NT2/D1 (cell line): ENCODE measurements at regions not wholly inside any gene's neighbourhood (a gene's known extent, or its start where the extent isn't known, plus 50 kb on each side); places are given as distances from the start of the nearest gene placed in this dataset.
A peak's percentile ranks its signal among the peaks of the same experiment; 100 is the strongest.
"Not testable (repeated sequence)": the region's sequence is repeated elsewhere in the genome, so short reads cannot be mapped to it uniquely, and the experiment has no call there.

Experiments used
- DNase-seq: peaks from one replicate; pipeline ENCODE4 v3.0.0-alpha.2; 2011; ENCODE audit warnings: low read depth, low spot score
- H3K27me3 ChIP-seq: 2 replicates; pipeline ENCODE4 v1.6.0; 2011; ENCODE audit warnings: mild to moderate bottlenecking; ENCODE audit not compliant: insufficient read length, insufficient read depth
- H3K36me3 ChIP-seq: 2 replicates; pipeline ENCODE4 v1.6.1; 2011; ENCODE audit warnings: mild to moderate bottlenecking, low read length, mixed read lengths; ENCODE audit not compliant: insufficient read depth, insufficient read length
- H3K4me1 ChIP-seq: 2 replicates; pipeline ENCODE4 v1.5.1; 2011; ENCODE audit not compliant: insufficient read depth, insufficient read length
- H3K4me3 ChIP-seq: 2 replicates; pipeline ENCODE4 v1.5.1; 2011; ENCODE audit warnings: low read depth; ENCODE audit not compliant: insufficient read length
- H3K9ac ChIP-seq: 2 replicates; pipeline ENCODE4 v1.6.0; 2011; ENCODE audit warnings: low read depth; ENCODE audit not compliant: insufficient read length
- H3K9me3 ChIP-seq: 2 replicates; pipeline ENCODE4 v1.5.1; 2011; ENCODE audit warnings: mild to moderate bottlenecking, low read length; ENCODE audit not compliant: insufficient read depth
- SUZ12 ChIP-seq: IDR thresholded peaks from 2 replicates; pipeline ENCODE4 v1.6.1; 2011; ENCODE audit not compliant: insufficient read length, insufficient read depth; ENCODE audit errors: extremely low read depth
- YY1 ChIP-seq: IDR thresholded peaks from 2 replicates; pipeline ENCODE4 v1.6.1; 2011; ENCODE audit not compliant: insufficient read length, insufficient read depth
- ZNF274 ChIP-seq: IDR thresholded peaks from 2 replicates; pipeline ENCODE4 v1.6.1; 2011; ENCODE audit warnings: mild to moderate bottlenecking, low read depth, low read length

DNA sequence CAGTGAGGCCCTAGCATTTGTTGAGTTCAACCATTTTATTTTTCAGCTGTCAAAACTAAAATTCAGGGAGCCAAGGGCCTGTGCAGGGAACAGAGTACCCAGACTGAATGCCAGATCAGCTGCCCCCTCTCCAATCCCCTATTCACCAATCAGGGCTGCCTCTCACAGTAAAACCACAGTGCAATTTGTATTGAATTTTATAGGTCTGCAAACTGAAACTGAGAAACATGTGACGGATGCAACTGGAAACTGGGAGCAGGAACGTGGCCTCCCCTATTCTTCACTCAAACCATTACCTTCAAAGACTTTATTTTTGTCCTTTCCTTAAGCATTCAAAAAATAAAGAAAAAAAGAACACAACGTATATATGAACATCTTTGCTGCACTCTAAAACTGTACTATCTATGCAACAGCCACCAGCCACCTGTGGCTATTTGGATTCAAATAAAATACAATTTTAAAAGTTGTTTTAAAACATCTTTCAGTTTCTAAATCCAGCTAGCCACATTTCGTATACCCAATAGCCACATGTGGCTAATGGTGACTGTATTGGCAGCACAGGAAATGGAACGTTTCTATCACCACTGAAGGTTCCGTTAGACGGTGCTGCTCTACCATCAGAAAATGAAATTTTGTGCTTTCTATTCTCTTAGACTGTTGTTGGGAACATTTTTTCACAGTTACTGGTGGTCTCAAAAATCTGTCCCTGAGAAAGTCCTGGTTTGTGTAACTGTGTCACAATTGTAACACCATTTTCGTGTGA is 371.3 kb upstream of the FAR2 start:
- DNase-seq: no peak
- TF ChIP-seq ZNF274 (no peak), YY1 (no peak), SUZ12 (no peak)
- Histone ChIP-seq H3K9ac (no peak overlapping the region), H3K27me3 (no peaks in the 10 kb centered on the region), H3K4me3 (no peak overlapping the region), H3K36me3 (no peaks in the 10 kb centered on the region), H3K4me1 (no peaks in the 10 kb centered on the region), H3K9me3 (0 out of 2 replicates have a peak, but pooled peaks cover 5% of the 10 kb centered on the region)

GRCh38 chr12:28780096-28780495 is 369.0 kb upstream of the FAR2 start:
- H3K27me3 ChIP-seq: no peaks in the 10 kb centered on the region
- TF ChIP-seq SUZ12: no peak
- TF ChIP-seq ZNF274: no peak
- no peak for TF ChIP-seq YY1
- no peak for DNase-seq
- no peaks in the 10 kb centered on the region for H3K4me1 ChIP-seq
- H3K4me3 ChIP-seq: no peak overlapping the region
- no peaks in the 10 kb centered on the region for H3K36me3 ChIP-seq
- 0 out of 2 replicates have a peak, but pooled peaks cover 5% of the 10 kb centered on the region for H3K9me3 ChIP-seq
- no peak overlapping the region for H3K9ac ChIP-seq

DNA sequence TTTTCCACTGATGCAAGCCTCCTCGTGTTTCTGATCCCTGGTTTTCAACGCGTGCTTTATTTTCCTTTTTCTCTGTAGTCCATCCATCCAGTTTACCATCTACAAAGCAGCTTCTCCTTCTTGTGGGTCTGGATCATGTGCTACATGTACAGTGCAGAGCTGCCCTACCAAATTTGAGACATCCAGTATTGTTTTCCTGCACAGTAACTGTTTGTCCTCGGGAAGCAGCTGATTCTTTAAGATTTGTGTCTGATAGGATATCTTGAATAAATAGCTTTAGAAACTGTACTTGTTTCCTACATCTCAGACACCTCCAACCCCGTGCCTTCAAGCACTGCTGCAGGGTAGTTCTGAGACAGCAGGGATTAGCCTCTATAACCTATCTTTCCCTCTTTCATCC is 368.1 kb upstream of the FAR2 start:
- no peak for DNase-seq
- Histone ChIP-seq H3K9me3 (no peaks in the 10 kb centered on the region), H3K36me3 (no peaks in the 10 kb centered on the region), H3K27me3 (no peaks in the 10 kb centered on the region), H3K4me3 (no peak overlapping the region), H3K9ac (no peak overlapping the region), H3K4me1 (no peaks in the 10 kb centered on the region)
- TF ChIP-seq YY1: no peak
- TF ChIP-seq ZNF274: no peak
- TF ChIP-seq SUZ12: no peak

DNA sequence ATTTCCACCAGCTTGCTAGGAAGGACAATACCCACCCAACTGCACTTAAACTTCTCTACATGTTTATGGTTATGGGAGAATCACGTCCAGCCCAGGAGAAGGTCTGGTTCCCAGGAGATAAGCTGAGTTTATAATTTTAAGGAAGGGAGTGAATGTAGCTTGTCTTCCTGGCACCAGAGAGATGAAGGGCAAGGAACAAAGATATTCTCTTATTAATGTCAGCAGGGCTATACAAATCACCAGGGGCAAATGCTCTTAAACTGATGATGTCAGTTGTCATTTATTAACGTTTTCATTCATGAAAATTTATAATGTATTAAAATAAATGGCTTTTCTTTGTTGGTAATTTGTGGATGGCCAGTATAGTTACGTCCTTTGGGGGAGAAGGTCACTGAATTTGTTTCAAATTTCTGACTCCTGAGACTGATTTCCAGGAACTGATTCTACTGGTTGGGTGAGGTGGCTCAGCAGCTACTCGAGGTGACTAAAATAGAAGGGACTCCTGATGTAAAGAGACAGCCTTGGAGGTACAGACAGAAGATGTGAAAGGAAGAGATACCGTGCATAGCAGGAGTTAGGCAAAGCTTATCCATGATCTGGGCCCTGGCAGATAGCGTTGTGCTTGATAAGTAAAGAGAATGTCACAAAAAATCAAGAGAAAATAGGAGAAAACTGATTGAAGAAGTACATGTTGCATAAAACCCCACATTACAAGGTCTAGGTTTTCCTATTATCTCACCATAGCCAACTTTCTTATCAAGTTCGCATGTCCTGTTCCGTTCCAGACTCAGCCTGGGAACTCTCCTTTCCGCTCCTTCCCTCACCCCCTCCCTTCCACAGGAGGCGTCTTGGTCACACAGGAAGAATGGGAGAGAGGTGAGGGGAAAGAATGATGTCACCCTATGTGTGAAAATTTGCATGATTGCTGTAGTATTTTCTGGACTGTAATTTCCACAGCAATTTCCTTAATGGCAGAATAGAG is 367.1 kb upstream of the FAR2 start:
- H3K9ac ChIP-seq: no peak overlapping the region
- DNase-seq: no peak
- H3K27me3 ChIP-seq: no peaks in the 10 kb centered on the region
- H3K4me1 ChIP-seq: no peaks in the 10 kb centered on the region
- H3K9me3 ChIP-seq: no peaks in the 10 kb centered on the region
- no peaks in the 10 kb centered on the region for H3K36me3 ChIP-seq
- TF ChIP-seq SUZ12 (no peak), YY1 (no peak), ZNF274 (no peak)
- H3K4me3 ChIP-seq: no peak overlapping the region

- H3K9ac ChIP-seq: no peak overlapping the region
- H3K27me3 ChIP-seq: no peaks in the 10 kb centered on the region
- no peaks in the 10 kb centered on the region for H3K4me1 ChIP-seq
- H3K36me3 ChIP-seq: no peaks in the 10 kb centered on the region
- H3K9me3 ChIP-seq: no peaks in the 10 kb centered on the region
- DNase-seq: no peak
- TF ChIP-seq ZNF274 (no peak), YY1 (no peak), SUZ12 (no peak)
- no peak overlapping the region for H3K4me3 ChIP-seq
Measured at GRCh38 chr12:28782812-28783211, 366.3 kb upstream of the FAR2 start.

GRCh38 chr12:28787151-28787550 is 361.9 kb upstream of the FAR2 start:
- TF ChIP-seq SUZ12 (no peak), ZNF274 (no peak), YY1 (no peak)
- peak; percentile 27 for DNase-seq
- H3K9ac ChIP-seq: no peak overlapping the region

DNA sequence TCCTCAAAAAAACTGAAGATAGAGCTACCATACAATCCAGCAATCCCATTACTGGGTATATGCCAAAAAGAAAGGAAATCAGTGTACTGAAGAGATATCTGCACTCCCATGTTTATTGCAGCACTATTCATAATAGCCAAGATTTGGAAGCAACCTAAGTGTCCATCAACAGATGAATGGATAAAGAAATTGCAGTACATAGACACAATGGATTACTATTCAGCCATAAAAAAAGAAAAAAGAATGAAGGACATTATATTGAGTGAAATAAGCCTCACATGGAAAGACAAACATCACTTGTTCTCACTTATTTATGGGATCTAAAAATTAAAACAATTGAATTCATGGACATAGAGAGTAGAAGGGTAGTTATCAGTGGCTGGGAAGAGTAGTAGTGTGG is 360.8 kb upstream of the FAR2 start:
- not testable (repeated sequence) for DNase-seq, H3K4me3 ChIP-seq, H3K9me3 ChIP-seq, H3K4me1 ChIP-seq, H3K27me3 ChIP-seq, H3K9ac ChIP-seq, H3K36me3 ChIP-seq

More at GRCh38 chr12:28787151-28787550, 361.9 kb upstream of the FAR2 start:
- H3K9me3 ChIP-seq: no peaks in the 10 kb centered on the region
- H3K27me3 ChIP-seq: no peaks in the 10 kb centered on the region
- no peak overlapping the region for H3K4me3 ChIP-seq
- H3K4me1 ChIP-seq: no peaks in the 10 kb centered on the region
- no peaks in the 10 kb centered on the region for H3K36me3 ChIP-seq
